WI38 (cell line): ENCODE measurements at regions not wholly inside any gene's neighbourhood (a gene's known extent, or its start where the extent isn't known, plus 50 kb on each side); places are given as distances from the start of the nearest gene placed in this dataset.

Experiments used
- H3K4me3 ChIP-seq: 2 replicates; pipeline ENCODE4 v1.5.1; 2011; ENCODE audit warnings: low read depth, mild to moderate bottlenecking, control low read depth, low read length
- CTCF ChIP-seq: IDR thresholded peaks from 2 replicates; pipeline ENCODE4 v1.5.1; 2012; ENCODE audit warnings: low read depth, mild to moderate bottlenecking, control low read depth, low read length

- H3K4me3 ChIP-seq: no peak overlapping the region
- TF ChIP-seq CTCF: no peak
Measured at GRCh38 chr5:168005093-168005492, 286.4 kb upstream of the WWC1 start.

- no peak for TF ChIP-seq CTCF
Measured at GRCh38 chr5:168005936-168006335, 285.5 kb upstream of the WWC1 start.

GRCh38 chr5:168006456-168007130 lies 284.9 kb upstream of the WWC1 start:
- no peak overlapping the region for H3K4me3 ChIP-seq
- TF ChIP-seq CTCF: no peak

More at GRCh38 chr5:168005936-168006335, 285.5 kb upstream of the WWC1 start:
- no peak overlapping the region for H3K4me3 ChIP-seq

- TF ChIP-seq CTCF: no peak
- no peak overlapping the region for H3K4me3 ChIP-seq
Measured at GRCh38 chr5:168007286-168007685, 284.2 kb upstream of the WWC1 start.

- no peak overlapping the region for H3K4me3 ChIP-seq
- TF ChIP-seq CTCF: no peak
Measured at GRCh38 chr5:168008555-168008954, 282.9 kb upstream of the WWC1 start.

GRCh38 chr5:168011096-168011495 lies 280.3 kb upstream of the WWC1 start:
- TF ChIP-seq CTCF: no peak

GRCh38 chr5:168012006-168012405 lies 279.4 kb upstream of the WWC1 start:
- no peak overlapping the region for H3K4me3 ChIP-seq
- no peak for TF ChIP-seq CTCF

More at GRCh38 chr5:168011096-168011495, 280.3 kb upstream of the WWC1 start:
- no peak overlapping the region for H3K4me3 ChIP-seq
